SK-N-MC (cell line): ENCODE measurements at regions not wholly inside any gene's neighbourhood (a gene's known extent, or its start where the extent isn't known, plus 50 kb on each side); places are given as distances from the start of the nearest gene placed in this dataset.

ENCODE experiments used
- EZH2 ChIP-seq: fragments of 200-600 bp; sonication (generic); IDR thresholded peaks from one replicate; pipeline ENCODE4 v1.6.1; 2017; ENCODE audit warnings: antibody characterized with exemption
- FOXP2 ChIP-seq: optimal IDR thresholded peaks from 2 replicates; pipeline ENCODE3; 2011; ENCODE audit warnings: mild to moderate bottlenecking, moderate library complexity; ENCODE audit not compliant: insufficient read depth; ENCODE audit errors: extremely low read length, control extremely low read depth
- POLR2AphosphoS5 ChIP-seq: IDR thresholded peaks from 2 replicates; pipeline ENCODE4 v1.6.1; 2012; ENCODE audit warnings: mild to moderate bottlenecking, low read depth, low read length, borderline replicate concordance

DNA sequence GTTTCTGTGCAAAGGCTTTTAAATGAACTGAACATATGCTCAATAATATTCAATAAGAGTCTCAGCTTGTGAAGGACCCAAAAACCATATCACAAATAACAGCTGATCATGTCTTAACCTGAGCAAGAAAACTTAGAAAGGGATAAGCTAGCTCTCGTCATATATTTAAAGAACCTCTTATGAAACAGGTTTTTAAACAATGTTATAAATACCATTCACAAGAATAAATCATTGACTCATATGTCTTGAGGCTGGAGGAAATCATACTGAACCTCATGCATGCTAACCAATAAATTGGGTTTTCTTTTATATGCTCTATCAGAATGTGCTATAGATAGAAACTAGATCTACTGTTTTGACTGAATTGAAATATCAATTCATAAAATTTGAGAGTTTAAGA is 426.9 kb downstream of the NOVA1 start:
- no peak for TF ChIP-seq EZH2
- no peak for TF ChIP-seq POLR2AphosphoS5
- no peak for TF ChIP-seq FOXP2
